GM19463 (cell line): ENCODE measurements at regions not wholly inside any gene's neighbourhood (a gene's known extent, or its start where the extent isn't known, plus 50 kb on each side); places are given as distances from the start of the nearest gene placed in this dataset.
"Not testable (repeated sequence)": the region's sequence is repeated elsewhere in the genome, so short reads cannot be mapped to it uniquely, and the experiment has no call there.

Experiments used
- ATAC-seq: cut with Tn5 transposase; IDR thresholded peaks from one replicate; pipeline ENCODE4 v1.9.1; 2021; ENCODE audit warnings: mild to moderate bottlenecking, moderate library complexity; ENCODE audit not compliant: unreplicated experiment

DNA sequence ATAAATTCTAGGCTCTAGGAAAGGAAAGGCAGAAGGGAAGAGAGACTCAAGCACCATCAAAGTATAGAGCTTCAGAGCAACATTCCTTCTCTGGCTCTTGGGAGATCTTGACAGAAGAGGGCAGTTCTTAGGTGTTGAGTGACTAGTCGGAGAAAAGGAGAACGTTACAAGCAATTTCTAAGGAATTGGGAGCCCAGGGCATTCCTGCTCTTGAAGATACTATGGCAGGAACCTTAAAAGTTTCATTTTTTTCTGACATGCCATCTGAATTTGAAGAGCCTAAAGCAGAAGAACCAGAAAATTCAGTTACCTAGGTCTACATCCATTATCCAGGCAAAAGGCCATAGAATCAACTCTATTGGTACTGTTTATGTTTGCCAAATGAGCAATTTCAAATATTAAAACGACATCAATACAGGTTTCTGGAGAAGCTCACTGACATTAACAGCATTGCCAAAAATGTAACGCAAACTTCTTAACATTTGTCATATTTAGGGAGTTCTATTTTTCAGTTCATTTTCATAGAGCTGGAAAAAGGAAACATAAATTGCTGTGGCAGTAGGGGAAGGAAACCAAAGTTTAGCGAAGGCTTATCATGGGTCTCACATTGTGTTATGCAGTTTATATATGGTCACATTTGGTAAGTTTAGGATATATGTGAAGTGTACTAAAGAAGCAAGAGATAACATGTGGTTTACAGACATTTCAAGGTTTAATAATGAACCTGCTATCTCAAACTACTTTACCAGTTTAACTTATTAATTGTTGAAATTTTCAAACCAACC is 210.1 kb upstream of the NRIP1 start:
- ATAC-seq = no peak

GRCh38 chr21:15275615-15276235 is 210.9 kb upstream of the NRIP1 start:
- no peak for ATAC-seq

GRCh38 chr21:15276243-15276642 is 211.4 kb upstream of the NRIP1 start:
- no peak for ATAC-seq

GRCh38 chr21:15277466-15277865 is 212.7 kb upstream of the NRIP1 start:
- no peak for ATAC-seq

GRCh38 chr21:15278279-15278678 is 213.5 kb upstream of the NRIP1 start:
- ATAC-seq = no peak

GRCh38 chr21:15278851-15279250 is 214.1 kb upstream of the NRIP1 start:
- ATAC-seq = no peak

DNA sequence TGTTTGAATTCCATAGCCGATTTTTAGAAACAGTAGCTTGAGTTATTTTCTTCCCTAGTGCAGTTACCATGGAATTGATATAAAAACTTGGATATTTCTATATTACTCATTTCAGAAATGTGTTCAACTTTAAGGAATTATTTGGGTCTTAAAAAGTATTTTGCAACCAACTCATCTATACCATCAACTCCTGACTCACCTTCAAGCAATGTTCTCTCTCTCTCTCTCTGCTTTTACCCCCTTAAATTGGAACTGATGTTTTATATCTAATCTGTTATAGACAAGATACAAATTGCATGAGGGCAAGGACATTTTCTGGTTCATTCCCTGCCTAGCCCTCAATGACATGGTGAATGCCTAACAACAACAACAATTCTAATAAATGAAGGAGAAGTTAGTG is 214.7 kb upstream of the NRIP1 start:
- ATAC-seq = no peak

- ATAC-seq = no peak
Measured at GRCh38 chr21:15281714-15282113, 216.9 kb upstream of the NRIP1 start.

- no peak for ATAC-seq
Measured at GRCh38 chr21:15282665-15283064, 217.9 kb upstream of the NRIP1 start.

- no peak for ATAC-seq
Measured at GRCh38 chr21:15283138-15283537, 218.3 kb upstream of the NRIP1 start.

DNA sequence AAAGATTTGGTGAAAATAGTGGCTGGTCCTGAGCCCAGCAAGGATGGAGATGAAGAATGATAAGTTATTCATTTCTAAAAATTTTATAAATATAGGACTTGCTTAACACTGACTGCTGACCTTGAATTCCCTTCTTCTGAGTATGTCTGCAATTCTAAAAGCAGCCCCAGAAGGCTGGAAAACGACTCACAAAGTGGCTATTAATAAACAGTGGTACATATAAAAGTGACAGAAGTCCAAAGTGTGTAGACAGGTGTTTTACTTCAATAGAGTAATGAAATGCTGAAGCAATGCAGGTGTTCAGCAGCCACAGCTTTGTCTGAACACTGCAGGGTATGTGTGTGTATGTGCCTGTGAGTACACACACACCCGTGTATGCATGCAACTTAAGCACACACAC is 219.0 kb upstream of the NRIP1 start:
- no peak for ATAC-seq

DNA sequence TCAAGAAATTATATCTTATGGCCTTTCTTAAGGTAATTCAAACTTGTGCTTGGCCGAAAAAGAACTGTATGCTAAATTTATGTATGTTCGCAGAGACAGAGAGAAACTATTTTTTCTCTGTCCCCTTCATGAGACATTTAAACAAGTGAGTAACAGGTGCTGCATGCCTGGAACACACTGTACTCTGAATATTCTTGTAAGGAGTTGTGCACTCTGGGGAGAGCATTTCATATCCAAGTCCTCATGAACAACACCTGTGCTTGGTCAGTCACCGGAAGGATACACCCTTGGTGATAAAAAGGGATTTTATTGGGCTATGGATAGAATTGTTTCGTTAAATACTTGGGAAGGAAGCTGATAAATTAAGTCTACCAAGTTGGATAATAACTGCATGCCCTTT is 220.8 kb upstream of the NRIP1 start:
- no peak for ATAC-seq

GRCh38 chr21:15289246-15289645 is 224.4 kb upstream of the NRIP1 start:
- no peak for ATAC-seq

GRCh38 chr21:15289896-15290841 is 225.4 kb upstream of the NRIP1 start:
- no peak for ATAC-seq

DNA sequence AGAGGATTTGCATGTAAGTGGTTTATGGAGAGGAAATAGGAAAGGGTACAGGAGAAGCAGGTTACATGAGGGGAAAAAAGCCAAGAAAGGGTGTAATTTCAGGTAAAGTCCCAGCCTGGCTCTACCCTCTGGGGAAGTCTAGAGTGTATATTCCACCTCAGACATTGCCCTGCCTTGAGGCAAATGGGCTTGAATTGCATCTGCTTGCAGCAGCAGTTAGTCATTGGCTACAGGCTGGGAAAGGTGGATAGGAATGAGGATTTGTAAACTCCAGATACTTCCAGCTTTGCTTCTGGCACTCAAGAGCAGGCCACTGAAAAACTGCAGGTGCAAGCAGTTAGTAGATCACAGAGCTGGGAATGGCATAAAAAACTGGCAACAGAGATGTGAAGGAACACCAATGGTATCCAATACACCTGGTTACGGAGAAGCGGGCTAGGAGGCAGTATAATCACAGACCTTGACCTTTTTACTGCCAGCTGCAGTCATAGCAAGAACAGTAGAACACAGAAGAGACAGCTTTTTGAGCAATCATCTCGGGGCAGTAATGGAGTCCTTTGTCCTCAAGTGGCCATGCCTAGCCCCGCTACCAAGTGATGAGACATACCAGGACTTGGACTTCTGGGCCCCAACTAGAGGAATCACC is 226.9 kb upstream of the NRIP1 start:
- ATAC-seq = no peak

DNA sequence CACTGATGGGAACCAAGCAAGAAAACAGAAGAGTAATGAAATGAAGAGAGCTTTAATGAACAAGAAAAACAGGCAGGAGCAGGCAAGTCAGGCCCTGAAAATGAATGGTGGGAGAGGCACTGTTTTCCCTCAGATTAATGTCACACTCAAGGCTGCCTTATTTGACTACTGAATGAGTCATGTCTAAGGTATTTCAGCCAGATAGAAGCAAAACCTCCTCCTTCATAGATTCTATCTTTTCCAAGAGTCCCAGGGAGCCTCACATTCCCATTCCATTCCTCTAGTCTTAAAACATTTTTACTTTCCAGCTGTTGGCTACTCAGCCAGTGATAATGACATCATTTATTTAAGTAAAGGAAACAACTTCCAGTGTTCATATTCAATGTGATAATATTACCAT is 228.4 kb upstream of the NRIP1 start:
- no peak for ATAC-seq

GRCh38 chr21:15295875-15296274 is 231.1 kb upstream of the NRIP1 start:
- no peak for ATAC-seq

DNA sequence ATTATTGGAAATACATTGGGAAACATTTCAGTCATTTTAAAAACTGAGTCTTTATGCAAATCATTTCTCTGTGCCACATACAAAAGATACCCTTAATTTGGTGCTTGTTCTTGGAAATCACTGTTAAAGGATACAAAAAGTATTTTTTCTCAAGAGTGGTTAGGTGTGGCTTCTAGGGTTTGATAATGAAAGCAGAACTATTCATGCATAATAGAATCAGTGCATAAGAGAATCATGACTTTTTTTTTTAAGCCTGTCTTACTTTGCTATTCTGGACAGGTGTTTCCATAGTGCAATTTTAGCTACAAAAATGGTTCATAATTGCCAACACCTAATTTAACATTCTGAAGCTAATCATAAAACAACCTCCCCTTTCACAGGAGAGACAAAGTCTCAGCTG is 233.0 kb upstream of the NRIP1 start:
- ATAC-seq = no peak

DNA sequence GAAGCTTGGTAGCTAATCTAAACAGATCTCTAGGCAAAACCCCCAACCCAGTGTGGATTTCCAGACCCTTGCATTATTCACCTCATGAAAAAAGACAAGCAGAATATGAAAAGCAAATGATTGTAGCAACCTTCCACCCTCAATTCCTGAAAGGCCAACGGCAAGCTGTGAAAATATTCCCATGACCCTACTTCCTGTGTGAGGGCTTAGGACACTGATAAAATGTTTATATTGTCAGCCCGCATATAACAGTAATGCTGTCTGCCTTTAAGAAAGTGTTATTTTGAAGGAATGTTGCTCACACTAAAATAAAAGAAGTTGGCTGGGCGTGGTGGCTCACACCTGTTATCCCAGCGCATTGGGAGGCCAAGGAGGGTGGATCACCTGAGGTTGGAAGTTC is 233.5 kb upstream of the NRIP1 start:
- ATAC-seq = no peak

DNA sequence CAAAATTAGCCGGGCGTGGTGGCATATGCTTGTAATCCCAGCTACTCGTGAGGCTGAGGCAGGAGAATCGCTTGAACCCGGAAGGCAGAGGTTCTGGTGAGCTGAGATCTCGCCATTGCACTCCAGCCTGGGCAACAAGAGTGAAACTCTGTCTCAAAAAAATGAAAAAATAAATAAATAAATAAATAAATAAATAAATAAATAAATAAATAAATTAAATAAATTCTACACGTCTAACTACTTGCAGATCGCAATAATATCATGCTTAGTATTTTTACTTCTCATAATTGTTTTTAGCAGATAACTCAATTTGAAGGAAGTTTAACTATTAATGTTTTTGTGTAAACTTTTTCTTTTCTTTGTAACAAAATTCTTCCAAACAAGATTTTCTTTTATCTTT is 234.0 kb upstream of the NRIP1 start:
- ATAC-seq = not testable (repeated sequence)

DNA sequence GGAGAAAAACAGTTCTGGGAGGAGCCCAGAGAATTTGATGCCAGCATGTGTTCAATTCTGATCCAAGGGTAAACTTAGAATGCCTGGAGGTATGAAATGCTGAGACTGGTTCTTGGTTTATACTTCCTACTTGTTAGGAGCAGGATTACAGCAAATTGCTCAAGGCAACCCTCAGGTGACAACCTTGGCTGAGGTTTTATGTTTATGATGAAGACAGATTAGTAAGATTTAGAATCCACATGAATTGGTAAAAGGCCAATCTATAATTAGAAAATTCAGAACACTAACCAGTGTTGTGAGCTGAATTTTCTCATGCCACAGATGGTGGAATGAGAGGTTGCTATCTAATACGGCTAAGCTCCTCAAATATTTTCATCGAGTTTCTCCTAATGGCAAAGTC is 235.3 kb upstream of the NRIP1 start:
- no peak for ATAC-seq
